ENCODE measurements at regions not wholly inside any gene's neighbourhood (a gene's known extent, or its start where the extent isn't known, plus 50 kb on each side); places are given as distances from the start of the nearest gene placed in this dataset.

- TF ChIP-seq CTCF (IDR thresholded peaks at IDR 0.05) (no peak), ZFX (IDR thresholded peaks at IDR 0.05; ENCODE audit: borderline replicate concordance) (no peak)
Observed at GRCh38 chr6:66849843-66850242, 1142.8 kb upstream of the EYS start.
